ENCODE measurements at regions not wholly inside any gene's neighbourhood (a gene's known extent, or its start where the extent isn't known, plus 50 kb on each side); places are given as distances from the start of the nearest gene placed in this dataset.

- TF ChIP-seq CTCF (IDR thresholded peaks at IDR 0.05; ENCODE audit: poor library complexity, severe bottlenecking) (peak; percentile 71), EP300 (conservative IDR thresholded peaks at IDR 0.05; ENCODE audit: poor library complexity, severe bottlenecking) (no peak), POLR2AphosphoS5 (IDR thresholded peaks at IDR 0.05) (no peak), RAD21 (conservative IDR thresholded peaks at IDR 0.05) (peak; percentile 82), REST (IDR thresholded peaks at IDR 0.05; ENCODE audit: borderline replicate concordance) (no peak), EZH2 (IDR thresholded peaks at IDR 0.05; ENCODE audit: borderline replicate concordance, insufficient read depth, low read length, poor library complexity, severe bottlenecking) (no peak)
Measured at GRCh38 chr3:181210275-181210674, 220.7 kb upstream of the DNAJC19 start.

Measured in neural cell (in vitro differentiated cells).